GM19463 (cell line): ENCODE measurements at regions not wholly inside any gene's neighbourhood (a gene's known extent, or its start where the extent isn't known, plus 50 kb on each side); places are given as distances from the start of the nearest gene placed in this dataset.
"Not testable (repeated sequence)": the region's sequence is repeated elsewhere in the genome, so short reads cannot be mapped to it uniquely, and the experiment has no call there.

Experiments used
- ATAC-seq: cut with Tn5 transposase; IDR thresholded peaks from one replicate; pipeline ENCODE4 v1.9.1; 2021; ENCODE audit warnings: mild to moderate bottlenecking, moderate library complexity; ENCODE audit not compliant: unreplicated experiment

DNA sequence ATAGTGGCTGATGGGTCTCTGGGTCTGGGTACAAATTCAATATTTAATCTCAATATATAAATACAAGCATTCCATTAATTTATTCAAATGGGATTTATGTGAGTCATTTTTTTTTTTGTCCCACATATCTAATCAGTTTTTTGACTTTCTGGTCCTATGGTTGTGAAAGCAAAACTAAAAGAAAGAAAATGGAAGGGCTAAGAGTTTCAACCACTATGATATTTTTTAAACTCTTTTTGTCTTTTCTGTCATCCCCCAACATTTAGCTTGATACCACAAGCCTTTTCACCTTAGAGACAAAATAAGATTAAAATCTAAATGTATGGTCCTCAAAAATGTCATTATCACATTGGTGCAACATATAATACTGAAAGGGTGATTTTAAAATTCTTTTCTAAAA lies 602.7 kb upstream of the CHRM3 start:
- no peak for ATAC-seq

DNA sequence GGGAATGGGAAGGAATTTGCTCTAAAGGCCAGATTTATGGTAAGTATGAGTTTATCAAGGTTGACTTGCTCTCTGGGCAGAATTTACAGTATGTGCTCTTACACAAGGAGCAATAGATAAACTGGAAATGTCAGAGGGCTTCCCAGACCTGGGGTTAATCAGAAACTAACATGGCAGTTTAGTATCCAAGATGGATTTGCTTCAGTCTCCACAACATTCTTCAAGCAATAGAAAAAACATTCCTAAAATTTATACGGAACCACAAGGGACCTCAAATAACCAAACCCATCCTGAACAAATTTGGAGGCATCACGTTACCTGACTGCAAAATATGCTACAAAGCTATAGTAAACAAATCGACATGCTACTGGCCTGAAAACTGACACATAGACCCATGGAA lies 606.7 kb upstream of the CHRM3 start:
- ATAC-seq = no peak

DNA sequence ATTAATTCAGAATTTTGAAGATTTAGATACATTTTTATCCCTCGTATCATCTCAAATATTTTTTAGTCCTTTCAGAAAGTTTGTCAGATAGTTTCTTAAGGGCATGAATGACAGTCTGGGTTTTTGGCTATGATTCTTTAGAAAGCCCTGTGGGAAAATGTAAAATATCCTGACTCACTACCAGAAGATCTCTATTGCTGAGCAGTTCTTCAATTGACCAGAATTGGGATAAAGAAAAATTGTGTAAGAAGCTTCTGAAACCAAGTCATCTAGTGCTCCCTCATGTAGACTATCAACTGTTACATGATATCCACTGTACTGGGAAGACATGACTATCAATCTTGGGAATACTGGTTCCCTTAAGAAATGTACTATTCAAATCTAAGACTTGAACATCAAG lies 608.3 kb upstream of the CHRM3 start:
- no peak for ATAC-seq

DNA sequence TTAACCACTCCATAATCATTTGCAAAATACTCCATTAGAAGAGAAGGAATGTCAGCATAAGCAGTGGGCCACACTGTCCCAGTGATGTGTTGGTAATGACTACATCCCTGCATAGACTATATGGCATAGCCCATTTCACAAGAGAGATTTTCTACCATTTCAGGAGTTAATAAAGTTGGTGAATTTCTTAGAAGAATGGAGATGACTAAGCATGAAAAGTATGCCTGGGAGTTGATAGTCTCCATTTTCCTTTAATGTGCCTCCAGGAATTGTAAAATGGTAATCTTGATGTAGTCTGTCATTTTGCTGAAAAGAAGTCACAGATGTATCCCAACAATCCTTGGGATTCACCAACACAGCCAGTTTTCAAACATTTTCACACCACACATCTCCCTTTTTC lies 608.8 kb upstream of the CHRM3 start:
- ATAC-seq = no peak

DNA sequence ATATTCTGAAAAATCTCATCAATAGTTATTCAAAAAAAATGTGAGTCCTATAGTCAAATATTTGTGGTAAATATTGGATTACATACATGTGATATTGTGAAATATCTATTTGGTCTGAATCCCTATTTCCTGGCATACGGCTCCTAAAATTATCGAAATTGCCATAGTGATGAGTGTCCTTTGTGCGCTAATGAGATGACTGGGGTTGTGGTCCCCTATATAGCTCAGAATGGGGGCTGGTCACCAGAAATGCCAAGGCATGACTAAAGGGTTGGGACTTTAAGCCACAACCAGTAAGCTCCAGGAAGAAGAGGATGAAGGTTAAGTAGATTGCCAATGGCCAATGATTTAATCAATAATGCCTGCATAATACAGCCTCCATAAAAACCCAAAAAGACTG lies 610.2 kb upstream of the CHRM3 start:
- no peak for ATAC-seq

DNA sequence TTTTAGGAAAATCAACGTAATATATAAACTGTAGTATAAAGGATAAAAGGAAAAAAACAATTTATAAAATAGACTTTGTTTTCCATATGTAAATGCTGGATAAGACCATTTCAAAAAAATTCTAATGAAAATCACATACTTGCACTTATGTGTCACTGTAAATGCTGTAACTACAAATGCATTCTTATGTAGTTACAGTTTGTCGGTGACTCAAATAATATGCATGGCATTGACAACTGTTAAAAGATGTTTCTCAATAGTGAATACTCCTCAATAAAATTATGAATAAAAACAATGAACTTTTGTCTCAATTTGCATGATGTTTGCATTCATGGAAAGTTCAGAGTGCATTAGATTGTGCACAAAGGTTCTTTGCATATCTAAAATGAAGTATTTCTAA lies 614.0 kb upstream of the CHRM3 start:
- no peak for ATAC-seq

GRCh38 chr1:238767321-238767720 lies 619.0 kb upstream of the CHRM3 start:
- ATAC-seq = no peak

DNA sequence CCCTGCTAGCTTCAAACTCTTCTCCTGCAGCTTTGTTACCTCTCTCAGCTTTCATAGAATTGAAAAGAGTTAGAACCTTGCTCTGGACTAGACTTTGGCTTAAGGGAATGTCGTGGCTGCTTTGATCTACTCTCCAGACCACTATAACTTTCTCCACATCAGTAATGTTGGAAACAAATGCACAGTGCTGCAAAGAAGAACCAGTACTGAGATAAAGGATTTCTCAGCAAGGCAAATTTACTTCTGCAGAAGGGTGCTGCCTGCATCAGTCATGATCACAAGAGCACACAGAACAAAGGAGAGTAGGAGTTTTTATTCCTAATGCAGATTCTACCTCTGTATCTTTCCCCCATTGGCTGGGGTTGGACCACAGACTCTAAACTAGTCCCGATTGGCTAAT lies 621.6 kb upstream of the CHRM3 start:
- no peak for ATAC-seq

DNA sequence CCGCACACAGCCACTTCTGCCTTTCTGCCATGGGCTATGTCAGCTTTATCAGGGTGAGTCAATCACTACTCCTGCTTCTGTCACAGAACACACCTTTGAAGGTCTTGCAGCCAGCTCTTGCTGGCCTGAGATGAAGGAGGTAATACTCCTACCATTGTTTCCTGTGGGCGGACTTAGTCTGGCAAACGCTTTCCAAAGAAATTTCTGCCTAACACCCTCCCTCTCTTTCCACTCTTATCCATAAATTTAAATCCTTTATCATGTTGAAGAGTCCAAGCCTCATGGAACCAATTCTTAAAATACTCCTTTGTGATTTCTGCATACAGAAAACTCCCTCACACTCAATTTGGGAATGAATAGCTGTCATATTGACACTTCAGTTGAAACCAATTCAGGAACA lies 633.1 kb upstream of the CHRM3 start:
- ATAC-seq = no peak

GRCh38 chr1:238752327-238752726 lies 634.0 kb upstream of the CHRM3 start:
- ATAC-seq = no peak

- ATAC-seq = no peak
These were observed 641.3 kb upstream of the CHRM3 start for GRCh38 chr1:238745069-238745468.

GRCh38 chr1:238738892-238739291 lies 647.5 kb upstream of the CHRM3 start:
- no peak for ATAC-seq

- ATAC-seq = no peak
These were observed 658.7 kb upstream of the CHRM3 start for GRCh38 chr1:238727670-238728069.

- no peak for ATAC-seq
These were observed 663.6 kb upstream of the CHRM3 start for GRCh38 chr1:238722812-238723211.

DNA sequence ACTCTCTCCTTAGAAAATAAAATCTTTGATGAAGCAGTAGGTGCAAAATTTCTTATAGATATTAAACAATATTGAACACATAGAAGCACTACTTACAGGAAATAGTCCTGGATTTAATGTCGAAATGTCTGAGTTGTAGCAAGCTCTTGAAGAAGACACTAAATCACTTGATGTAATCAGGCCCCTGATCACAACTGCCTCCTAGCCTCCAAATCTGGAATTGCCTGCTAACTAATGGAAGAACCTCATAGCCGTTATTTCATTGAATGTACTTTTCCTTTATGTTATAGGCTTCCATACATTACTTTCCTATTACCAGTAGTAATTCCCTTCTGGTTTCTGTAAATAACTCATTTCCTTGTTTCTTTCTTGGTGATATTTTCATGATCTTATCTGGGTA lies 675.7 kb upstream of the CHRM3 start:
- ATAC-seq = no peak

DNA sequence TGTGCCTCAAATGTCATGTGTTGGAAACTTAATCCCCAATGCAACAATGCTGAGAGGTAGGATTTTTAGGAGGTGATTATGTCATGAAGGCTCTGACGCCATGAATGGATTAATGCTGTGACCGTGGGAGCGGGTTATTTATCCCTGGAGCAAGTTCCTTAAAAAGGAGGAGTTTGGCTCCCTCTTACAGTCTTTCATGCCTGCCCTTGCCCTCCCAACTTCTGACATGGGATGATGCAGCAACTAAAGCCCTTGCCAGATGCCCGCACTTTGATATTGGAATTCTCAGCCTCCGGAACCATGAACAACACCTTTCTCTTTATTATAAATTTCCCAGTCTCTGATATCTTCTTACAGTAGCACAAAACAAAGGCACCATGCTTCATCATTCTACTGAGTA lies 685.3 kb upstream of the CHRM3 start:
- no peak for ATAC-seq

GRCh38 chr1:238690415-238690814 lies 696.0 kb upstream of the CHRM3 start:
- ATAC-seq = no peak

DNA sequence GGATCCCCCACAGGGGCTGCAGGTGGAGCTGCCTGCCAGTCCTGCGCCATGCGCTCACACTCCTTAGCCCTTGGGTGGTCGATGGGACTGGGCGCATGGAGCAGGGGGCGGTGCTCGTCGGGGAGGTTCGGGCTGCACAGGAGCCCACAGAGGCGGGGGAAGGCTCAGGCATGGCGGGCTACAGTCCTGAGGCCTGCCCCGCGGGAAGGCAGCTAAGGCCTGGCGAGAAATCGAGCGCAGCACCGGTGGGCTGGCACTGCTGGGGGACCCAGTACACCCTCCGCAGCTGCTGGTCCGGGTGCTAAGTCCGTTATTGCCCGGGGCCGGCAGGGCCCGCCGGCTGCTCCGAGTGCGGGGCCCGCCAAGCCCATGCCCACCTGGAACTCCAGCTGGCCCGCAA lies 701.8 kb upstream of the CHRM3 start:
- not testable (repeated sequence) for ATAC-seq

- ATAC-seq = no peak
These were observed 704.9 kb upstream of the CHRM3 start for GRCh38 chr1:238681451-238681850.

GRCh38 chr1:238681021-238681420 lies 705.3 kb upstream of the CHRM3 start:
- ATAC-seq = no peak

DNA sequence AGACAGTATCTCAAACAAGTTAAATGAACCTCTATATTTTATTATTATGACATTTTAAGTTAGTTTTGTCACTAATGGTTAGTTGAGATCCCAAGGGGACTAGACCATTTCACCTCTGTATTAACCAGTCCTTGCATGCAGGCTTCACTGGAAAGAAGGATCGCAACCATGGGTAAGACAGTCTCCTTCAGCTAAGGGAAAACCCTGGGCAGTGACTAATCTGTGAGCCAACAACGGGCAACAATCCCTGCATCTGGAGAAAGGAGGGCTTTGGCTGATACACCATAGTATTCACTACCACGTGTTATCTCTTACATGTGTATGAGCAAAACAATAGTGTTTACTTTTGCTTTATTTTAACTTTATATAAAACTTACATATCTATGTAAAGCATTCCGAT lies 708.8 kb upstream of the CHRM3 start:
- ATAC-seq = no peak

DNA sequence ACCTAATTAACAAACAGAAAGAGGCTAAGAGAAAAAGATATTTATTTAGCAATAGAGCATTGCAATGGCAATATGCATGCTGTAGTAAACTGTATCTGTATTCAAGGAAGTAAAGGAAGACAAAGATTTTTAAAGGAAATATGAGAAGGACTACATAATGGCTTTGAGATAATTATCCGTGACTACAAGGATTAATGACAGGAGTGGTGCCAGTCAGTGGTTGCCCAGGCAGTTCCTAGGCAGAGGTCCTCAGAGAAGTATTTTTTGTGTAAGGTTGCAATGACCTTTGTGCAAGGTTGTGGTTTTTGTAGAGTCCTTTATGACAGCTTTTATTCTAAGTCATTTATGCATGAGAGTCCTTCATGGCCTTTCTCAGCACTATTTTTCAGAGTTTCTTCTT lies 711.1 kb upstream of the CHRM3 start:
- ATAC-seq = no peak

GRCh38 chr1:238674316-238674715 lies 712.1 kb upstream of the CHRM3 start:
- no peak for ATAC-seq

GRCh38 chr1:238673561-238673960 lies 712.8 kb upstream of the CHRM3 start:
- ATAC-seq = no peak
